SK-N-SH (cell line): ENCODE measurements at regions not wholly inside any gene's neighbourhood (a gene's known extent, or its start where the extent isn't known, plus 50 kb on each side); places are given as distances from the start of the nearest gene placed in this dataset.

Experiments
- CTCF ChIA-PET: fragments of 300-600, 350-600 bp; formaldehyde crosslinking; extraction: SDS; loops from one replicate; lab custom pipeline; 2021; lab: Yijun Ruan, JAX
- POLR2A ChIA-PET: fragments of 350-600 bp; sonication (Branson Sonifier 250); formaldehyde crosslinking; extraction: SDS; loops from one replicate; lab custom pipeline; 2020; ENCODE audit warnings: antibody characterized with exemption, inconsistent platforms; lab: Yijun Ruan, JAX
- DNase-seq: peaks from one replicate; pipeline ENCODE4 v3.0.0; 2012
- H2AFZ ChIP-seq: fragments of 200-600 bp; sonication (generic); 2 replicates; pipeline ENCODE4 v1.8.1; 2016; ENCODE audit warnings: antibody characterized with exemption, mild to moderate bottlenecking, low read depth
- H3F3A ChIP-seq: fragments of 200-600 bp; sonication (generic); replicated peaks from 2 replicates; pipeline ENCODE3; 2016; ENCODE audit warnings: antibody characterized with exemption, mild to moderate bottlenecking; ENCODE audit not compliant: insufficient read depth
- H3K27ac ChIP-seq, 2 experiments: fragments of 200-500 bp in 1 of 2; fragments of 200-600 bp in 1 of 2; sonication (Bioruptor generic) in 1 of 2; sonication (generic), shearing (Covaris generic) in 1 of 2; 2 replicates each; pipeline versions ENCODE4 v1.5.1 to v1.6.1; 2014 to 2016; ENCODE audit warnings: low read depth in 2 of 2, inconsistent platforms in 1 of 2, low read length in 1 of 2, mild to moderate bottlenecking in 1 of 2, mixed read lengths in 1 of 2
- H3K27me3 ChIP-seq: fragments of 200-600 bp; sonication (generic), shearing (Covaris generic); 2 replicates; pipeline ENCODE4 v1.6.1; 2016; ENCODE audit warnings: mixed run types; ENCODE audit not compliant: insufficient read depth
- H3K36me3 ChIP-seq, 2 experiments: fragments of 200-500 bp in 1 of 2; fragments of 200-600 bp in 1 of 2; sonication (Bioruptor generic) in 1 of 2; sonication (generic) in 1 of 2; replicated peaks in 1 of 2; 2 replicates each; pipeline versions ENCODE3 to v1.5.1; 2014 to 2016; ENCODE audit warnings: low read length in 1 of 2, mild to moderate bottlenecking in 1 of 2; ENCODE audit not compliant: insufficient read depth in 2 of 2, control insufficient read depth in 1 of 2
- H3K4me1 ChIP-seq, 2 experiments: fragments of 200-500 bp in 1 of 2; fragments of 200-600 bp in 1 of 2; sonication (Bioruptor generic) in 1 of 2; sonication (generic), shearing (Covaris generic) in 1 of 2; 2 replicates each; pipeline versions ENCODE4 v1.5.1 to v1.6.1; 2014 to 2016; ENCODE audit warnings: low read depth in 1 of 2, low read length in 1 of 2, mixed run types in 1 of 2; ENCODE audit not compliant: insufficient read depth in 2 of 2, control insufficient read depth in 1 of 2
- H3K4me2 ChIP-seq: fragments of 200-600 bp; sonication (generic), shearing (Covaris generic); 2 replicates; pipeline ENCODE4 v1.6.1; 2017; ENCODE audit warnings: mixed run types
- H3K4me3 ChIP-seq, 2 experiments: fragments of 200-500 bp in 1 of 2; fragments of 200-600 bp in 1 of 2; sonication (Bioruptor generic) in 1 of 2; sonication (generic), shearing (Covaris generic) in 1 of 2; 2 replicates each; pipeline versions ENCODE4 v1.5.1 to v1.8.1; 2014 to 2016; ENCODE audit warnings: low read depth in 2 of 2, inconsistent platforms in 1 of 2, low read length in 1 of 2, mild to moderate bottlenecking in 1 of 2, mixed read lengths in 1 of 2, moderate library complexity in 1 of 2
- H3K79me2 ChIP-seq: fragments of 200-600 bp; sonication (generic); 2 replicates; pipeline ENCODE4 v1.8.1; 2017; ENCODE audit warnings: mild to moderate bottlenecking; ENCODE audit not compliant: insufficient read depth
- H3K9ac ChIP-seq: fragments of 200-600 bp; sonication (generic); 2 replicates; pipeline ENCODE4 v1.6.1; 2017; ENCODE audit warnings: mixed run types
- H3K9me2 ChIP-seq: fragments of 200-600 bp; sonication (generic); 2 replicates; pipeline ENCODE4 v1.6.1; 2017; ENCODE audit warnings: mixed run types
- H3K9me3 ChIP-seq: fragments of 200-600 bp; sonication (generic); 2 replicates; pipeline ENCODE4 v1.6.1; 2017; ENCODE audit warnings: mixed run types, mild to moderate bottlenecking, moderate library complexity
- H4K20me1 ChIP-seq: fragments of 200-600 bp; sonication (generic); 2 replicates; pipeline ENCODE4 v1.6.1; 2017; ENCODE audit warnings: mild to moderate bottlenecking, mixed run types; ENCODE audit not compliant: insufficient read depth
- ELF1 ChIP-seq: IDR thresholded peaks from 2 replicates; pipeline ENCODE4 v1.4.0; 2012
- EZH2phosphoT487 ChIP-seq: fragments of 200-600 bp; sonication (generic); IDR thresholded peaks from 2 replicates; pipeline ENCODE4 v1.6.1; 2017; ENCODE audit warnings: low read depth, mixed run types, mild to moderate bottlenecking, antibody characterized with exemption, moderate library complexity, borderline replicate concordance
- FOXJ3 ChIP-seq: sonication (generic); formaldehyde crosslinking; IDR thresholded peaks from 2 replicates; pipeline ENCODE4 v1.5.1; 2020; ENCODE audit warnings: mild to moderate bottlenecking, missing genetic modification reagents
- GABPA ChIP-seq: IDR thresholded peaks from 2 replicates; pipeline ENCODE4 v1.4.0; 2012; ENCODE audit warnings: low read depth, mild to moderate bottlenecking
- GATA2 ChIP-seq: sonication (generic); formaldehyde crosslinking; IDR thresholded peaks from 2 replicates; pipeline ENCODE4 v1.5.0; 2020; ENCODE audit warnings: mild to moderate bottlenecking, missing genetic modification reagents
- JUND ChIP-seq: IDR thresholded peaks from 2 replicates; pipeline ENCODE4 v1.4.0; 2012
- MEF2A ChIP-seq: IDR thresholded peaks from 2 replicates; pipeline ENCODE4 v1.4.0; 2012; ENCODE audit warnings: low read depth, borderline replicate concordance
- MXI1 ChIP-seq: IDR thresholded peaks from 2 replicates; pipeline ENCODE4 v1.6.1; 2012; ENCODE audit warnings: mild to moderate bottlenecking, low read depth, low read length, improper control_type of control experiment
- NFIC ChIP-seq: IDR thresholded peaks from 2 replicates; pipeline ENCODE4 v1.4.0; 2012; ENCODE audit warnings: borderline replicate concordance
- NRF1 ChIP-seq: IDR thresholded peaks from 2 replicates; pipeline ENCODE4 v1.6.1; 2012; ENCODE audit warnings: low read depth, mild to moderate bottlenecking, low read length
- PBX3 ChIP-seq: IDR thresholded peaks from 2 replicates; pipeline ENCODE4; 2012
- POLR2AphosphoS5 ChIP-seq: IDR thresholded peaks from 2 replicates; pipeline ENCODE4 v1.6.1; 2012; ENCODE audit warnings: low read depth, low read length
- RAD21 ChIP-seq: IDR thresholded peaks from 2 replicates; pipeline ENCODE4 v1.6.1; 2012; ENCODE audit warnings: mild to moderate bottlenecking, low read length
- RFX5 ChIP-seq: IDR thresholded peaks from 2 replicates; pipeline ENCODE4 v1.6.1; 2012; ENCODE audit warnings: mild to moderate bottlenecking, improper control_type of control experiment, low read length
- SIN3A ChIP-seq: IDR thresholded peaks from 2 replicates; pipeline ENCODE4 v1.6.1; 2012; ENCODE audit warnings: low read depth, mild to moderate bottlenecking, low read length, moderate library complexity, borderline replicate concordance
- TAF1 ChIP-seq: IDR thresholded peaks from 2 replicates; pipeline ENCODE4 v1.6.1; 2012; ENCODE audit warnings: low read depth, mild to moderate bottlenecking, low read length, moderate library complexity, borderline replicate concordance
- TCF12 ChIP-seq: IDR thresholded peaks from 2 replicates; pipeline ENCODE4 v1.4.0; 2012
- TEAD4 ChIP-seq: IDR thresholded peaks from 2 replicates; pipeline ENCODE4 v1.4.0; 2012; ENCODE audit warnings: mild to moderate bottlenecking, borderline replicate concordance; ENCODE audit not compliant: insufficient read depth
- USF2 ChIP-seq: fragments of 150-350 bp; IDR thresholded peaks from 2 replicates; pipeline ENCODE4 v1.6.1; 2017; ENCODE audit warnings: antibody characterized with exemption, low read length, low read depth, borderline replicate concordance
- YY1 ChIP-seq: IDR thresholded peaks from 2 replicates; pipeline ENCODE4 v1.4.0; 2012; ENCODE audit warnings: low read depth, mild to moderate bottlenecking
- WGBS: methylation state at CpG from one replicate; pipeline ENCODE4 v1.1.6; 2017; ENCODE audit warnings: low lambda C conversion rate; 5-methylcytosine and 5-hydroxymethylcytosine counted together
- TF ChIP-seq, protein P1 (sequence below): fragments of 200-600 bp; sonication (generic); IDR thresholded peaks from 2 replicates; pipeline ENCODE4 v1.6.1; 2017; ENCODE audit warnings: antibody characterized with exemption, mild to moderate bottlenecking, moderate library complexity
- TF ChIP-seq, protein P2 (sequence below): fragments of 150-350 bp; IDR thresholded peaks from 2 replicates; pipeline ENCODE4 v1.6.1; 2016; ENCODE audit warnings: mild to moderate bottlenecking, low read depth, low read length

GRCh38 chr4:135186002-135186401 lies 984.4 kb upstream of the PABPC4L start:
- Histone ChIP-seq H3K27me3 (no peaks in the 10 kb centered on the region), H3K36me3 (no peaks in the 10 kb centered on the region), H3K4me2 (no peak overlapping the region), H3K27ac (no peak overlapping the region), H2AFZ (no peak overlapping the region), H3K9me2 (no peaks in the 10 kb centered on the region), H3K9ac (no peak overlapping the region), H3K4me1 (no peaks in the 10 kb centered on the region), H3F3A (no peaks in the 10 kb centered on the region), H3K4me3 (no peak overlapping the region), H4K20me1 (no peaks in the 10 kb centered on the region), H3K9me3 (no peaks in the 10 kb centered on the region), H3K79me2 (no peaks in the 10 kb centered on the region)
- no peak for TF ChIP-seq MXI1
- no peak for TF ChIP-seq RFX5
- TF ChIP-seq, protein P1, sequence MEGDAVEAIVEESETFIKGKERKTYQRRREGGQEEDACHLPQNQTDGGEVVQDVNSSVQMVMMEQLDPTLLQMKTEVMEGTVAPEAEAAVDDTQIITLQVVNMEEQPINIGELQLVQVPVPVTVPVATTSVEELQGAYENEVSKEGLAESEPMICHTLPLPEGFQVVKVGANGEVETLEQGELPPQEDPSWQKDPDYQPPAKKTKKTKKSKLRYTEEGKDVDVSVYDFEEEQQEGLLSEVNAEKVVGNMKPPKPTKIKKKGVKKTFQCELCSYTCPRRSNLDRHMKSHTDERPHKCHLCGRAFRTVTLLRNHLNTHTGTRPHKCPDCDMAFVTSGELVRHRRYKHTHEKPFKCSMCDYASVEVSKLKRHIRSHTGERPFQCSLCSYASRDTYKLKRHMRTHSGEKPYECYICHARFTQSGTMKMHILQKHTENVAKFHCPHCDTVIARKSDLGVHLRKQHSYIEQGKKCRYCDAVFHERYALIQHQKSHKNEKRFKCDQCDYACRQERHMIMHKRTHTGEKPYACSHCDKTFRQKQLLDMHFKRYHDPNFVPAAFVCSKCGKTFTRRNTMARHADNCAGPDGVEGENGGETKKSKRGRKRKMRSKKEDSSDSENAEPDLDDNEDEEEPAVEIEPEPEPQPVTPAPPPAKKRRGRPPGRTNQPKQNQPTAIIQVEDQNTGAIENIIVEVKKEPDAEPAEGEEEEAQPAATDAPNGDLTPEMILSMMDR = no peak
- TF ChIP-seq NFIC = no peak
- no peak for TF ChIP-seq TAF1
- no peak for TF ChIP-seq EZH2phosphoT487
- TF ChIP-seq YY1 = no peak
- TF ChIP-seq ELF1 = no peak
- TF ChIP-seq RAD21 = no peak
- TF ChIP-seq GATA2 (CRISPR knock-in tag) = no peak
- TF ChIP-seq MEF2A = no peak
- TF ChIP-seq NRF1 = no peak
- CTCF ChIA-PET = no interaction called here
- no peak for DNase-seq
- 7% methylated on average over 3 of the region's 3 CpGs for WGBS
- POLR2A ChIA-PET = no interaction called here

DNA sequence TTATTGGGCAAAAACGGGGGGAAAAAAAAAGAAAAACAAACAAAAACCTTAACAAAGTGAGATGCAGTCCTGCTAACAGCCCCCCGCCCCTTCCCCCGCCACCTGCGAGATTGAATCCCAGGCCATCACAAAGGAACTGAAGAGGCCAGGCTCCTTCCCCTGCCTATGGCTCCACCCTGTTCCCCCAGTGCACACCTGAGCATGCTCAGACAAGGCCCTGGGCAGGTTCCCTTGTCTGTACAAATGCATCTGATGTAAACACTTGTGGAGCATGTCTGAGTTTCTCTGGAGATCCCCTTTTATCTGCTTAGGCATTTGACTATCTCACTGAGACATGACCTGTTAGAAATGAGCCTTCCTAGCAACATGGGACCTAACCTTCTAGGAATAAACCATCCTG lies 983.7 kb upstream of the PABPC4L start:
- H3F3A ChIP-seq = no peaks in the 10 kb centered on the region
- H3K36me3 ChIP-seq = no peaks in the 10 kb centered on the region
- no peak overlapping the region for H3K27ac ChIP-seq
- TF ChIP-seq SIN3A (no peak), GATA2 (CRISPR knock-in tag) (no peak), TEAD4 (no peak), USF2 (no peak), RAD21 (no peak), TCF12 (no peak), ELF1 (no peak), MXI1 (no peak), JUND (no peak), PBX3 (no peak), FOXJ3 (CRISPR knock-in tag) (no peak), POLR2AphosphoS5 (no peak), YY1 (no peak), NFIC (no peak), GABPA (no peak)
- TF ChIP-seq, protein P2, sequence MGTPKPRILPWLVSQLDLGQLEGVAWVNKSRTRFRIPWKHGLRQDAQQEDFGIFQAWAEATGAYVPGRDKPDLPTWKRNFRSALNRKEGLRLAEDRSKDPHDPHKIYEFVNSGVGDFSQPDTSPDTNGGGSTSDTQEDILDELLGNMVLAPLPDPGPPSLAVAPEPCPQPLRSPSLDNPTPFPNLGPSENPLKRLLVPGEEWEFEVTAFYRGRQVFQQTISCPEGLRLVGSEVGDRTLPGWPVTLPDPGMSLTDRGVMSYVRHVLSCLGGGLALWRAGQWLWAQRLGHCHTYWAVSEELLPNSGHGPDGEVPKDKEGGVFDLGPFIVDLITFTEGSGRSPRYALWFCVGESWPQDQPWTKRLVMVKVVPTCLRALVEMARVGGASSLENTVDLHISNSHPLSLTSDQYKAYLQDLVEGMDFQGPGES = no peak
- no peak overlapping the region for H3K4me3 ChIP-seq
- ChIA-PET POLR2A (no interaction called here), CTCF (no interaction called here)
- no peaks in the 10 kb centered on the region for H3K4me1 ChIP-seq
- no peak overlapping the region; the same call in 1 of the 2 replicates for H3K4me2 ChIP-seq
- DNase-seq = no peak
- no peaks in the 10 kb centered on the region for H4K20me1 ChIP-seq
- H3K9me3 ChIP-seq = no peaks in the 10 kb centered on the region
- 9% methylated on average over 4 of the region's 4 CpGs for WGBS
- no peaks in the 10 kb centered on the region for H3K9me2 ChIP-seq
- no peak overlapping the region for H3K9ac ChIP-seq
- no peaks in the 10 kb centered on the region for H3K79me2 ChIP-seq
- no peaks in the 10 kb centered on the region for H3K27me3 ChIP-seq
- 0 out of 2 replicates have a peak overlapping the region, but pooled peaks have one; percentile 11 for H2AFZ ChIP-seq
